Neural progenitor cell (in vitro differentiated cells): ENCODE measurements at regions not wholly inside any gene's neighbourhood (a gene's known extent, or its start where the extent isn't known, plus 50 kb on each side); places are given as distances from the start of the nearest gene placed in this dataset.

Experiments used
- CTCF ChIP-seq: fragments of 200-600 bp; sonication (generic); IDR thresholded peaks from 2 replicates; pipeline ENCODE4 v1.5.1; 2017; ENCODE audit warnings: antibody characterized with exemption, mild to moderate bottlenecking
- EZH2 ChIP-seq: fragments of 200-600 bp; sonication (generic); IDR thresholded peaks from 2 replicates; pipeline ENCODE4 v1.6.1; 2017; ENCODE audit warnings: antibody characterized with exemption, mild to moderate bottlenecking, moderate library complexity
- EZH2phosphoT487 ChIP-seq: fragments of 200-600 bp; sonication (generic); IDR thresholded peaks from 2 replicates; pipeline ENCODE4 v1.6.1; 2017; ENCODE audit warnings: antibody characterized with exemption

GRCh38 chr17:37844977-37845293 lies 79.3 kb upstream of the TBC1D3K start:
- no peak for TF ChIP-seq CTCF
- no peak for TF ChIP-seq EZH2phosphoT487
- no peak for TF ChIP-seq EZH2
